ENCODE measurements at regions not wholly inside any gene's neighbourhood (a gene's known extent, or its start where the extent isn't known, plus 50 kb on each side); places are given as distances from the start of the nearest gene placed in this dataset.

DNA sequence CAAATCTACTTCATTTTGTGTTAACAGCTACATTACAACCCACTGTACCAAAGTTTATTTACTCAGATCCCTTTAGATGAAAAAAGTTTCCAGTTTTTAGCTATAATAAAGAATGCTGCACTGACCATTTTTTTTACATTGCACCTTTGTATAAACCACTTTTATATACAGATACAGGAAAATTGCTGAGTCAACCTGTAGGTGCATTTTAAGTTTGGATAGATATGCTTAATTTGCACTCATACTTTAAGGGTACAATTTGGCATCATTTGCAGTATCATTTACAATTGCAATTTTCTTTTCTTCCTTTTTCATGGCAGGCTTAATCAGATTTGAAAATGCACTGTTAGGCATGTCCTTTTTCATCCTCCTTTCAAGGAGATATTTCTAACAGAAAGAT is 257.8 kb upstream of the LMO3 start:
- Histone ChIP-seq H3K4me1 (ENCODE audit: control insufficient read depth, insufficient read depth, low read length) (no peaks in the 10 kb centered on the region), H3K9me3 (ENCODE audit: control insufficient read depth, insufficient read depth, low read length) (no peaks in the 10 kb centered on the region), H3K27ac (ENCODE audit: low read length) (no peak overlapping the region), H3K36me3 (ENCODE audit: control insufficient read depth, insufficient read depth, low read length) (no peaks in the 10 kb centered on the region), H3K27me3 (ENCODE audit: control insufficient read depth, insufficient read depth, low read length) (no peaks in the 10 kb centered on the region), H3K4me3 (ENCODE audit: low read length) (no peak overlapping the region)
- DNase-seq, result no peak
- peaks cover 6% of the 10 kb centered on the region for H3K36me3 Mint-ChIP-seq
- no peaks in the 10 kb centered on the region for H3K27me3 Mint-ChIP-seq (ENCODE audit: low read depth in 2 of 2)
- no peak overlapping the region for H3K4me3 Mint-ChIP-seq
- peaks cover 17 to 25% of the 10 kb centered on the region in 2 donors for H3K9me3 Mint-ChIP-seq
- H3K4me1 Mint-ChIP-seq, result no peaks in the 10 kb centered on the region
- intact Hi-C loops (cut with micrococcal nuclease), result no loop called here
- ATAC-seq, result no peak
- H3K27ac Mint-ChIP-seq, result no peak overlapping the region
- TF ChIP-seq, protein P1, sequence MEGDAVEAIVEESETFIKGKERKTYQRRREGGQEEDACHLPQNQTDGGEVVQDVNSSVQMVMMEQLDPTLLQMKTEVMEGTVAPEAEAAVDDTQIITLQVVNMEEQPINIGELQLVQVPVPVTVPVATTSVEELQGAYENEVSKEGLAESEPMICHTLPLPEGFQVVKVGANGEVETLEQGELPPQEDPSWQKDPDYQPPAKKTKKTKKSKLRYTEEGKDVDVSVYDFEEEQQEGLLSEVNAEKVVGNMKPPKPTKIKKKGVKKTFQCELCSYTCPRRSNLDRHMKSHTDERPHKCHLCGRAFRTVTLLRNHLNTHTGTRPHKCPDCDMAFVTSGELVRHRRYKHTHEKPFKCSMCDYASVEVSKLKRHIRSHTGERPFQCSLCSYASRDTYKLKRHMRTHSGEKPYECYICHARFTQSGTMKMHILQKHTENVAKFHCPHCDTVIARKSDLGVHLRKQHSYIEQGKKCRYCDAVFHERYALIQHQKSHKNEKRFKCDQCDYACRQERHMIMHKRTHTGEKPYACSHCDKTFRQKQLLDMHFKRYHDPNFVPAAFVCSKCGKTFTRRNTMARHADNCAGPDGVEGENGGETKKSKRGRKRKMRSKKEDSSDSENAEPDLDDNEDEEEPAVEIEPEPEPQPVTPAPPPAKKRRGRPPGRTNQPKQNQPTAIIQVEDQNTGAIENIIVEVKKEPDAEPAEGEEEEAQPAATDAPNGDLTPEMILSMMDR (IDR thresholded peaks at IDR 0.05), result no peak

DNA sequence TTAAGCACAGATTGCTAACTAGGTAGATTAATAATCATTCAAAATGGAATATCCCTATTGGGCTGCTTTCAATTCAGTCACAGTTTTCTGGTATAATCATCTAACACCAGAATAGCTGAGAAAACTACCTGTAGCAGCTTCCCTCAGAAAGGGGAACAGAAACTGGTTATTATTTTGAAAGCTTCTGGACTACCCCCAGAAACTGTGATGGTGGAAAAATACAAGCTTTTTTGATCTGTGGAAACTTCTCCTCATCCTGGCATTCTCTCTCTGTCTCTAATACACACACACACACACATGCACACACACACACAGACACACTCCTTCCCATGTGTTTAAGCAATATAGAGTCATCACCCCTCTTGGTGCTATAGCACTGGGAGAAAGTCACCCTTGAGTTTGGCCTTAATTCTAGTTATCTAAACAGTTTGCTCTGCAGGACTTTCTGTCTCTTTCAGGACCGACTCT is 251.5 kb upstream of the LMO3 start:
- intact Hi-C loops (cut with micrococcal nuclease), result no loop called here
- ATAC-seq (no peak), DNase-seq (no peak)
- H3K9me3 ChIP-seq (ENCODE audit: control insufficient read depth, insufficient read depth, low read length), result peaks cover 3% of the 10 kb centered on the region
- no peaks in the 10 kb centered on the region for H3K36me3 Mint-ChIP-seq
- H3K4me3 ChIP-seq (ENCODE audit: low read length), result no peak overlapping the region
- H3K27me3 Mint-ChIP-seq (ENCODE audit: low read depth in 2 of 2), result no peaks in the 10 kb centered on the region
- H3K27ac ChIP-seq (ENCODE audit: low read length), result no peak overlapping the region
- H3K9me3 Mint-ChIP-seq, result peaks cover 7 to 22% of the 10 kb centered on the region in 2 donors
- no peaks in the 10 kb centered on the region for H3K4me1 Mint-ChIP-seq
- H3K27ac Mint-ChIP-seq, result no peak overlapping the region
- H3K4me3 Mint-ChIP-seq, result no peak overlapping the region
- H3K36me3 ChIP-seq (ENCODE audit: control insufficient read depth, insufficient read depth, low read length), result no peaks in the 10 kb centered on the region
- TF ChIP-seq, protein P1 (IDR thresholded peaks at IDR 0.05), result no peak
- H3K27me3 ChIP-seq (ENCODE audit: control insufficient read depth, insufficient read depth, low read length), result no peaks in the 10 kb centered on the region
- no CpG with 5 or more reads among the region's 1 CpG for WGBS (ENCODE audit: insufficient coverage)
- no peaks in the 10 kb centered on the region for H3K4me1 ChIP-seq (ENCODE audit: control insufficient read depth, insufficient read depth, low read length)

DNA sequence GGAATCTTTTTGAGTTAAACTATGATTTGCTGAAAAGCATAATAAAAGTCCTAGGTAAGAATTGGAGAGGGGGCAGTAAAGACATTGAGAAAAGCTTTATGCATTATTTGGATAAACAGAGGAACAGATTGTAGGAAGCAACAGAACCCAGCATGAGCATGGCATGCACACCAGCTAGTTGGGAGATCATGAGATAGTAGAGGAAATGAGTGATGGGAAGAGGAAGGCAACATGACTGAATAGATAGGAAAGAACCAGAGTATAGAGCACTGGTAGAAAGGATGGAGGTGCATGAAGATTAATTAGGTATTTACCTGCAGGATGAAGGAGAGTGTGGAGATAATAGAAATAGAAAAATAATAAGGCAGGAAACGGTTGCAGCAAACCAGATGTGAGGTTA is 248.5 kb upstream of the LMO3 start:
- no peaks in the 10 kb centered on the region for H3K36me3 Mint-ChIP-seq
- intact Hi-C loops (cut with micrococcal nuclease), result no loop called here
- H3K4me1 ChIP-seq (ENCODE audit: control insufficient read depth, insufficient read depth, low read length), result no peaks in the 10 kb centered on the region
- DNase-seq, result no peak
- no peaks in the 10 kb centered on the region for H3K36me3 ChIP-seq (ENCODE audit: control insufficient read depth, insufficient read depth, low read length)
- H3K27ac Mint-ChIP-seq, result no peak overlapping the region
- H3K9me3 Mint-ChIP-seq, result peaks cover 9 to 22% of the 10 kb centered on the region in 2 donors
- TF ChIP-seq, protein P1 (IDR thresholded peaks at IDR 0.05), result no peak
- no peak for ATAC-seq
- H3K27ac ChIP-seq (ENCODE audit: low read length), result no peak overlapping the region
- H3K4me3 ChIP-seq (ENCODE audit: low read length), result no peak overlapping the region
- H3K4me3 Mint-ChIP-seq, result no peak overlapping the region
- no peaks in the 10 kb centered on the region for H3K4me1 Mint-ChIP-seq
- no peaks in the 10 kb centered on the region for H3K27me3 ChIP-seq (ENCODE audit: control insufficient read depth, insufficient read depth, low read length)
- H3K9me3 ChIP-seq (ENCODE audit: control insufficient read depth, insufficient read depth, low read length), result peaks cover 3% of the 10 kb centered on the region
- H3K27me3 Mint-ChIP-seq (ENCODE audit: low read depth in 2 of 2), result no peaks in the 10 kb centered on the region
- WGBS (ENCODE audit: insufficient coverage), result 81% methylated on average over 1 of the region's 1 CpG

DNA sequence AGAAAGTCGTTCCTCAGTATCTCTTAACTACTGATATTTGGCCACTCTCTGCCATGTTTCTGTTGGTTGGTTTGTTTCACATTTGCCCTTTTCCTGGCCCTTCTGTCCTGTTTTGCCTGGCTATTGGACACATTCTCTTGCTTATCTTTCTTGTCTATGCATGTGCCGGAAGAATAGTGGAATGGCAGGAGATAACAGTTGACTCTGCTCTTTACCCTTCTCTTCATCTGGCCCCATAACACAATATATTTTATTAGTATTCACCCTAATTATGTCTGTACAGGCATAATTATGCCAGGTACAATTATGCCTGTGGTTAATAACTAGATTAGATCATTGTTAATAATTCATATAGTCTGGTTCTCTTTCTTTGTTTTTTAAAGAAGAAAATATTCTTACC is 243.5 kb upstream of the LMO3 start:
- no peak overlapping the region for H3K4me3 ChIP-seq (ENCODE audit: low read length)
- TF ChIP-seq, protein P1 (IDR thresholded peaks at IDR 0.05), result no peak
- DNase-seq (no peak), ATAC-seq (no peak)
- H3K36me3 Mint-ChIP-seq, result no peaks in the 10 kb centered on the region
- no peaks in the 10 kb centered on the region for H3K4me1 Mint-ChIP-seq
- no peaks in the 10 kb centered on the region for H3K36me3 ChIP-seq (ENCODE audit: control insufficient read depth, insufficient read depth, low read length)
- no peaks in the 10 kb centered on the region for H3K4me1 ChIP-seq (ENCODE audit: control insufficient read depth, insufficient read depth, low read length)
- H3K9me3 ChIP-seq (ENCODE audit: control insufficient read depth, insufficient read depth, low read length), result peaks cover 5% of the 10 kb centered on the region
- 79% methylated on average over 2 of the region's 2 CpGs for WGBS (ENCODE audit: insufficient coverage)
- intact Hi-C loops (cut with micrococcal nuclease), result no loop called here
- H3K27ac ChIP-seq (ENCODE audit: low read length), result no peak overlapping the region
- no peaks in the 10 kb centered on the region for H3K27me3 ChIP-seq (ENCODE audit: control insufficient read depth, insufficient read depth, low read length)
- no peak overlapping the region for H3K27ac Mint-ChIP-seq
- no peaks in the 10 kb centered on the region for H3K27me3 Mint-ChIP-seq (ENCODE audit: low read depth in 2 of 2)
- peaks cover 9 to 18% of the 10 kb centered on the region in 2 donors for H3K9me3 Mint-ChIP-seq
- H3K4me3 Mint-ChIP-seq, result no peak overlapping the region
